NT2/D1 (cell line): ENCODE measurements at regions not wholly inside any gene's neighbourhood (a gene's known extent, or its start where the extent isn't known, plus 50 kb on each side); places are given as distances from the start of the nearest gene placed in this dataset.

ENCODE experiments used
- DNase-seq: peaks from one replicate; pipeline ENCODE4 v3.0.0-alpha.2; 2011; ENCODE audit warnings: low read depth, low spot score
- H3K27me3 ChIP-seq: 2 replicates; pipeline ENCODE4 v1.6.0; 2011; ENCODE audit warnings: mild to moderate bottlenecking; ENCODE audit not compliant: insufficient read length, insufficient read depth
- H3K36me3 ChIP-seq: 2 replicates; pipeline ENCODE4 v1.6.1; 2011; ENCODE audit warnings: mild to moderate bottlenecking, low read length, mixed read lengths; ENCODE audit not compliant: insufficient read depth, insufficient read length
- H3K4me1 ChIP-seq: 2 replicates; pipeline ENCODE4 v1.5.1; 2011; ENCODE audit not compliant: insufficient read depth, insufficient read length
- H3K4me3 ChIP-seq: 2 replicates; pipeline ENCODE4 v1.5.1; 2011; ENCODE audit warnings: low read depth; ENCODE audit not compliant: insufficient read length
- H3K9ac ChIP-seq: 2 replicates; pipeline ENCODE4 v1.6.0; 2011; ENCODE audit warnings: low read depth; ENCODE audit not compliant: insufficient read length
- H3K9me3 ChIP-seq: 2 replicates; pipeline ENCODE4 v1.5.1; 2011; ENCODE audit warnings: mild to moderate bottlenecking, low read length; ENCODE audit not compliant: insufficient read depth
- SUZ12 ChIP-seq: IDR thresholded peaks from 2 replicates; pipeline ENCODE4 v1.6.1; 2011; ENCODE audit not compliant: insufficient read length, insufficient read depth; ENCODE audit errors: extremely low read depth
- YY1 ChIP-seq: IDR thresholded peaks from 2 replicates; pipeline ENCODE4 v1.6.1; 2011; ENCODE audit not compliant: insufficient read length, insufficient read depth
- ZNF274 ChIP-seq: IDR thresholded peaks from 2 replicates; pipeline ENCODE4 v1.6.1; 2011; ENCODE audit warnings: mild to moderate bottlenecking, low read depth, low read length

GRCh38 chr11:97506076-97506759, 1116.4 kb downstream of the JRKL start:
- Histone ChIP-seq H3K9me3 (no peaks in the 10 kb centered on the region), H3K4me1 (no peaks in the 10 kb centered on the region), H3K36me3 (no peaks in the 10 kb centered on the region), H3K9ac (no peak overlapping the region), H3K27me3 (no peaks in the 10 kb centered on the region), H3K4me3 (no peak overlapping the region)
- TF ChIP-seq SUZ12 (no peak), YY1 (no peak), ZNF274 (no peak)
- DNase-seq, result no peak

- H3K36me3 ChIP-seq, result no peaks in the 10 kb centered on the region
- no peak for DNase-seq
- H3K27me3 ChIP-seq, result no peaks in the 10 kb centered on the region
These were observed 1124.6 kb downstream of the JRKL start for GRCh38 chr11:97514446-97514845.

GRCh38 chr11:97516688-97517087, 1126.9 kb downstream of the JRKL start:
- no peak for TF ChIP-seq YY1
- TF ChIP-seq SUZ12, result no peak
- no peak for TF ChIP-seq ZNF274
- Histone ChIP-seq H3K4me1 (no peaks in the 10 kb centered on the region), H3K9me3 (no peaks in the 10 kb centered on the region), H3K9ac (no peak overlapping the region), H3K4me3 (no peak overlapping the region), H3K27me3 (no peaks in the 10 kb centered on the region), H3K36me3 (no peaks in the 10 kb centered on the region)
- DNase-seq, result no peak

More at GRCh38 chr11:97514446-97514845, 1124.6 kb downstream of the JRKL start:
- H3K9me3 ChIP-seq, result no peaks in the 10 kb centered on the region
- no peaks in the 10 kb centered on the region for H3K4me1 ChIP-seq
- H3K4me3 ChIP-seq, result no peak overlapping the region
- no peak overlapping the region for H3K9ac ChIP-seq
- no peak for TF ChIP-seq YY1
- no peak for TF ChIP-seq ZNF274
- no peak for TF ChIP-seq SUZ12

GRCh38 chr11:97525273-97525672, 1135.5 kb downstream of the JRKL start:
- no peak for TF ChIP-seq ZNF274
- TF ChIP-seq SUZ12, result no peak
- TF ChIP-seq YY1, result no peak
- DNase-seq, result no peak

GRCh38 chr11:97537407-97538150, 1147.8 kb downstream of the JRKL start:
- Histone ChIP-seq H3K27me3 (no peaks in the 10 kb centered on the region), H3K9ac (no peak overlapping the region), H3K9me3 (no peaks in the 10 kb centered on the region), H3K36me3 (no peaks in the 10 kb centered on the region), H3K4me1 (no peaks in the 10 kb centered on the region), H3K4me3 (no peak overlapping the region)
- no peak for DNase-seq
- no peak for TF ChIP-seq SUZ12
- no peak for TF ChIP-seq ZNF274
- no peak for TF ChIP-seq YY1

More at GRCh38 chr11:97525273-97525672, 1135.5 kb downstream of the JRKL start:
- Histone ChIP-seq H3K4me3 (no peak overlapping the region), H3K9ac (no peak overlapping the region), H3K36me3 (no peaks in the 10 kb centered on the region), H3K9me3 (no peaks in the 10 kb centered on the region), H3K4me1 (no peaks in the 10 kb centered on the region), H3K27me3 (no peaks in the 10 kb centered on the region)

- Histone ChIP-seq H3K4me1 (no peaks in the 10 kb centered on the region), H3K27me3 (no peaks in the 10 kb centered on the region), H3K9me3 (no peaks in the 10 kb centered on the region), H3K4me3 (no peak overlapping the region), H3K36me3 (no peaks in the 10 kb centered on the region), H3K9ac (no peak overlapping the region)
- no peak for DNase-seq
- TF ChIP-seq SUZ12, result no peak
- no peak for TF ChIP-seq YY1
- no peak for TF ChIP-seq ZNF274
These were observed 1154.6 kb downstream of the JRKL start for GRCh38 chr11:97544431-97544830.

GRCh38 chr11:97548280-97548679, 1158.5 kb downstream of the JRKL start:
- H3K9ac ChIP-seq, result no peak overlapping the region
- no peak for DNase-seq
- no peak for TF ChIP-seq ZNF274
- TF ChIP-seq SUZ12, result no peak
- no peak for TF ChIP-seq YY1
- no peaks in the 10 kb centered on the region for H3K4me1 ChIP-seq
- no peak overlapping the region for H3K4me3 ChIP-seq
- H3K9me3 ChIP-seq, result no peaks in the 10 kb centered on the region
- H3K27me3 ChIP-seq, result no peaks in the 10 kb centered on the region
- H3K36me3 ChIP-seq, result no peaks in the 10 kb centered on the region
